Smooth muscle cell (in vitro differentiated cells): ENCODE measurements at regions not wholly inside any gene's neighbourhood (a gene's known extent, or its start where the extent isn't known, plus 50 kb on each side); places are given as distances from the start of the nearest gene placed in this dataset.

Experiments used
- DNase-seq: peaks from one replicate; lab custom pipeline; 2025; ENCODE audit not compliant: unreplicated experiment; lab: John Stamatoyannopoulos, UW
- H2AFZ ChIP-seq: fragments of 200-600 bp; sonication (generic); 2 replicates; pipeline ENCODE4 v1.6.0; 2016; ENCODE audit warnings: antibody characterized with exemption, low read depth, mild to moderate bottlenecking
- H3F3A ChIP-seq: fragments of 200-600 bp; sonication (generic); 2 replicates; pipeline ENCODE4 v1.6.0; 2017; ENCODE audit warnings: antibody characterized with exemption, low read depth
- H3K27ac ChIP-seq: fragments of 200-600 bp; sonication (generic); 2 replicates; pipeline ENCODE4 v1.5.1; 2016; ENCODE audit warnings: low read depth, mild to moderate bottlenecking
- H3K27me3 ChIP-seq: fragments of 200-600 bp; sonication (generic); 2 replicates; pipeline ENCODE4 v1.6.1; 2016; ENCODE audit warnings: low read depth, mild to moderate bottlenecking
- H3K36me3 ChIP-seq: fragments of 200-600 bp; sonication (generic); 2 replicates; pipeline ENCODE4 v1.5.1; 2016; ENCODE audit warnings: low read depth
- H3K4me1 ChIP-seq: fragments of 200-600 bp; sonication (generic); 2 replicates; pipeline ENCODE4 v1.5.1; 2016; ENCODE audit warnings: low read depth
- H3K4me2 ChIP-seq: fragments of 200-600 bp; sonication (generic); 2 replicates; pipeline ENCODE4 v1.6.0; 2016; ENCODE audit warnings: mild to moderate bottlenecking
- H3K4me3 ChIP-seq: fragments of 200-600 bp; sonication (generic); 2 replicates; pipeline ENCODE4 v1.5.1; 2016; ENCODE audit warnings: mild to moderate bottlenecking
- H3K79me2 ChIP-seq: fragments of 200-600 bp; sonication (generic); 2 replicates; pipeline ENCODE4 v1.6.0; 2016; ENCODE audit warnings: low read depth, mild to moderate bottlenecking
- H3K9ac ChIP-seq: fragments of 200-600 bp; sonication (generic); 2 replicates; pipeline ENCODE4 v1.6.0; 2016; ENCODE audit warnings: low read depth
- H3K9me3 ChIP-seq: fragments of 200-600 bp; sonication (generic); replicated peaks from 2 replicates; pipeline ENCODE4 v1.5.1; 2016; ENCODE audit warnings: low read depth
- H4K20me1 ChIP-seq: fragments of 200-600 bp; sonication (generic); 2 replicates; pipeline ENCODE4 v1.6.0; 2016; ENCODE audit warnings: low read depth
- CTCF ChIP-seq: fragments of 200-600 bp; sonication (generic); IDR thresholded peaks from 2 replicates; pipeline ENCODE4 v1.5.1; 2017; ENCODE audit warnings: borderline replicate concordance, mild to moderate bottlenecking, antibody characterized with exemption; ENCODE audit not compliant: insufficient read depth, poor library complexity, severe bottlenecking
- WGBS: methylation state at CpG from one replicate; pipeline ENCODE4 v1.1.7; 2016; ENCODE audit warnings: low lambda C conversion rate; 5-methylcytosine and 5-hydroxymethylcytosine counted together

GRCh38 chr5:89045216-89045615 lies 162.2 kb upstream of the MEF2C start:
- no peaks in the 10 kb centered on the region for H3K27me3 ChIP-seq
- no peaks in the 10 kb centered on the region for H4K20me1 ChIP-seq
- H3F3A ChIP-seq, result peaks cover 3% of the 10 kb centered on the region
- no peaks in the 10 kb centered on the region for H3K4me1 ChIP-seq
- no peak overlapping the region for H3K27ac ChIP-seq
- H3K9me3 ChIP-seq, result no peaks in the 10 kb centered on the region
- 86% methylated on average over 3 of the region's 3 CpGs for WGBS
- DNase-seq, result no peak
- no peaks in the 10 kb centered on the region for H3K79me2 ChIP-seq
- no peaks in the 10 kb centered on the region for H3K36me3 ChIP-seq
- TF ChIP-seq CTCF, result no peak
- no peak overlapping the region for H3K9ac ChIP-seq
- H3K4me2 ChIP-seq, result no peak overlapping the region
- no peak overlapping the region for H2AFZ ChIP-seq
- H3K4me3 ChIP-seq, result no peak overlapping the region

GRCh38 chr5:89044674-89045200 lies 161.8 kb upstream of the MEF2C start:
- no peak for TF ChIP-seq CTCF
- Histone ChIP-seq H3K9ac (no peak overlapping the region), H3K4me3 (no peak overlapping the region), H2AFZ (no peak overlapping the region), H3F3A (peaks cover 3% of the 10 kb centered on the region), H3K4me2 (no peak overlapping the region), H3K79me2 (no peaks in the 10 kb centered on the region), H3K4me1 (no peaks in the 10 kb centered on the region), H3K9me3 (no peaks in the 10 kb centered on the region), H3K27ac (no peak overlapping the region), H3K36me3 (no peaks in the 10 kb centered on the region), H4K20me1 (no peaks in the 10 kb centered on the region), H3K27me3 (no peaks in the 10 kb centered on the region)
- 92% methylated on average over 5 of the region's 5 CpGs for WGBS
- DNase-seq, result no peak

- Histone ChIP-seq H3K4me2 (peak overlapping the region; percentile 28), H3K4me1 (no peaks in the 10 kb centered on the region), H3K27ac (peak overlapping the region; percentile 20), H3K79me2 (no peaks in the 10 kb centered on the region), H3K36me3 (no peaks in the 10 kb centered on the region), H3F3A (peaks cover 3% of the 10 kb centered on the region), H3K4me3 (no peak overlapping the region), H3K9me3 (no peaks in the 10 kb centered on the region), H3K9ac (no peak overlapping the region), H2AFZ (no peak overlapping the region), H4K20me1 (no peaks in the 10 kb centered on the region), H3K27me3 (no peaks in the 10 kb centered on the region)
- TF ChIP-seq CTCF, result no peak
- WGBS, result 31% methylated on average over 1 of the region's 1 CpG
- no peak for DNase-seq
Measured at GRCh38 chr5:89043676-89044075, 160.7 kb upstream of the MEF2C start.

- no peak overlapping the region for H3K27ac ChIP-seq
- H3K4me3 ChIP-seq, result no peak overlapping the region
- H3K9ac ChIP-seq, result no peak overlapping the region
- DNase-seq, result no peak
- H3F3A ChIP-seq, result peaks cover 3% of the 10 kb centered on the region
- H3K4me1 ChIP-seq, result no peaks in the 10 kb centered on the region
- WGBS, result 53% methylated on average over 2 of the region's 2 CpGs
- no peaks in the 10 kb centered on the region for H3K9me3 ChIP-seq
- H3K4me2 ChIP-seq, result no peak overlapping the region
- H3K27me3 ChIP-seq, result no peaks in the 10 kb centered on the region
- no peak overlapping the region for H2AFZ ChIP-seq
- no peak for TF ChIP-seq CTCF
- H3K79me2 ChIP-seq, result no peaks in the 10 kb centered on the region
- no peaks in the 10 kb centered on the region for H4K20me1 ChIP-seq
- H3K36me3 ChIP-seq, result no peaks in the 10 kb centered on the region
Measured at GRCh38 chr5:89042746-89043145, 159.8 kb upstream of the MEF2C start.
